ENCODE measurements at regions not wholly inside any gene's neighbourhood (a gene's known extent, or its start where the extent isn't known, plus 50 kb on each side); places are given as distances from the start of the nearest gene placed in this dataset.

DNA sequence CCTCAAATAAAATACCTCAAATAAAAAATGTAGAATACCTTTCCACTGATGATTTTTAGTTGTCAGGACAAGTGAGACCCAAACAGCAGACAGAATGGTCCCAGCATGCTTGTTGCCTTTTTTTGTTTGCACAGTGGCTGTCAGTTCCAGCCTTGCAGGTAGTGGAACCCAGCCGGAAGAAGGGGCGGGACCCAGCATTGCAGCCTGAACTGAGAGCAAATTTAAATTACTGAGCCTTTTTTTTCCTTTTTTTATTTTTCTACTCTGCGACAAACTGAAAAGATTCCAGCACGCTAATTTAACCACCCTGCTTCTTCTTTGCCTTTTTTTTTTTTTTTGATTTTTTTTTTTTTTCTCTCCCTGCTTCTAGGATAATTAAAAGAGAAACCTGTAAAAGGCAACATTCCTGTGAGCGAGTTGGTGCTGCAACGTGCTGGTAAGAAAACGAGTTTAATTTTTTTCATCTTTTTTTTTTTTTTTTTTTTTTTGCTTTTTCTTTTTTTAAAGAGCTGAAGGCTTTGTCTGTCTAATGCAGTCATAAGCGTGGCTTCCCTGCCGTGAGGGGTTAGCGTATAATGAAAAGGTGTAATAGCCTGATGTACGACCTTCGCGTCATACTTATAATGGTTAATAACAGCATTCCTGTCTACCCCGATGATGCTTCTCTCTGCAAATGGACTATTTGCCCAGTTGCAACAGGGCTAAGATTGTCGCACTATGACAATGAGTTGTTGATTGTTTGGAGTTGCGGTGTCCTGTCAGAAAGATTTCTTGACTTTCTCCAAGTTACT lies 555.3 kb upstream of the CELF2 start:
- DNase-seq (ENCODE audit: low read depth in 2 of 2, low spot score in 1 of 2), result no peak

DNA sequence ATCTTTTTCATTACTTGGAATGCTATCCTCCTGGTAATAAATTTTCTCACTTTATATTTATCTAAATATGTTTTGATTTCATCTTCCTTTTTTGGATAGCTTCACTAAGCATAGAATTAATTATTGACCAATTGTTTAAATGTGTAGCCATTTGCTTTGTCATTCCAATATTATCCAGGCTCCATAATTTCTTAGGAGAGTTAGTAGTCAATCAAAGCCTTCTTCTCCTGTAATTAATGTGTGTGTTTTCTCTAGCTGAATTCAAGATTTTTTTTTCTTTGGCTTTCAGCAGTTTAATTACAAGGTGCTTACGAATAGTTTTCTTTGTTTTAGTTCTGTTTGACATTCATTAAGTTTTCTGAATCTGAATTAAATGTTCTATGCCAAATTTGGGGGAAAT lies 545.9 kb upstream of the CELF2 start:
- no peak for DNase-seq (ENCODE audit: low read depth in 2 of 2, low spot score in 1 of 2)

DNA sequence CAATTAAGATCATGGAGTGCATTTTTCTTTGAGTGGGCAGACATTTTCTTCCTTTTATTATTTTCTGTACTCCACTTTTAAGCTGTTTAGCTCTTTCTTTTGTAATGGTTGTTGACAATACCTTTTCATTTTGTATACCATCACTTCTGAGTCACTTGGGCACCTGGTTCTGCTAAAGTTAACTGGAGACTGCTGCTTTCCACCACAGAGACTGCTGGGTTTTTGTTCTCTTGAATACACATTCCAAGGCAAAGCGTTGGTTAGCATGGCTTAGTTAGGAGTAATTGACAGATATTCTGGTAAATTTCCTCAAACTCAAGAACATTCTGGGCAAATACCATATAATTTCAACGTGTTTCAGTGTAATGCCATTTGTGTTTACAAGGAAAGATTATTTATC lies 541.9 kb upstream of the CELF2 start:
- DNase-seq (ENCODE audit: low read depth in 2 of 2, low spot score in 1 of 2), result no peak

DNA sequence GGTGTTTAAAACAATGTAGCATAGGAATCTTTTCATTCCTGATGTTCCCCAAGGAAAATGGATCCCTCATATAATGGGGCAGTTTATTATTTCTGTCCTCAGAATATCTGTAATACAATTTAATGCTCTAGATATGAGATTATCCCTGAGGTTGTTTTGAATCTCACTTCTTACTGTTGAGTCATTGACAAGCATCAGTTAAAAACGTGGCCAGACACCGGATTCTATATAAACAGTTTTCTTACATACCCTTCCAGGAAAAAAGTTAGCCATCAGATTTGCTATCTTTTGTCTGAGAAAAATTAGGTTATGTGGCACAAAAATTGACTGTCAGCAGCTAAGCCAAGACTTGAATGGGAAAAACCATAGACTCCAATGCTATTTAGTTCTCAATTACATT lies 539.8 kb upstream of the CELF2 start:
- DNase-seq (ENCODE audit: low read depth in 2 of 2, low spot score in 1 of 2), result no peak

DNA sequence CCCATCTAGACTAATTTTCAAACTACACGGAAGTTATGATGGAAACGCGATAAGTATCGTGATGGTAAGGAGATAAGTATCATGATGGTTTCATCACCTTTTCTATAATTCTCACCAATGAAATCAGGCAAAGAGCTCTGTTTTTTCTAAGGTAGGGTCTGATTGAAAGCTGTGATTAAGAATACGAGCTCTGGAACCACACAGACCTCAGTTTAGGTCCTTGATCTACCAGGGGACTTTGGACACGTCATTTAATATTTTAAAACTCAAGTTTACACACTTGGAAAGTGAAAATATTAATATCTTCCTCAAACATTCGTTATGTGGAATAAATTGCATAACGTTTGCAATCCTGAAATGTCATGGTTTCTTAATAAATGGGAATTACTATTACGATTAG lies 538.2 kb upstream of the CELF2 start:
- no peak for DNase-seq (ENCODE audit: low read depth in 2 of 2, low spot score in 1 of 2)

DNA sequence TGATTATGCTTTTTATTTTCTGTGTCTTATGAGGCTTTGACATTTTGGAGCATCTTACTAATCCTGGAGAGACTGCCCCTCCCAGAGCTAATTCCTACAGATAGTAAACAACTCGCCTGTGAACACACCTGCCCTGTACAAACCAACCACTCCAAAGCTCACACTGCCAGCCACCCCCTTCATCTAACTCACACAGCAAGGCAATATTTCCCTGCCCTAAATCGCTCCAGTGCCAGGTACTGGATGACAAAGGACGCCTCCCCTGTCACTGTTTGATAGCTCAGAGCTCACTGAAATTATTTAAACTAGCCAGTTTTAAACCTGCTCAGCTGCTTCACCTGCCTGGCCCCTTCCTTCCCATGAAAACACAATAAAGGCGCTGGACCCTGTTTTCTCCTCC lies 535.1 kb upstream of the CELF2 start:
- no peak for DNase-seq (ENCODE audit: low read depth in 2 of 2, low spot score in 1 of 2)

DNA sequence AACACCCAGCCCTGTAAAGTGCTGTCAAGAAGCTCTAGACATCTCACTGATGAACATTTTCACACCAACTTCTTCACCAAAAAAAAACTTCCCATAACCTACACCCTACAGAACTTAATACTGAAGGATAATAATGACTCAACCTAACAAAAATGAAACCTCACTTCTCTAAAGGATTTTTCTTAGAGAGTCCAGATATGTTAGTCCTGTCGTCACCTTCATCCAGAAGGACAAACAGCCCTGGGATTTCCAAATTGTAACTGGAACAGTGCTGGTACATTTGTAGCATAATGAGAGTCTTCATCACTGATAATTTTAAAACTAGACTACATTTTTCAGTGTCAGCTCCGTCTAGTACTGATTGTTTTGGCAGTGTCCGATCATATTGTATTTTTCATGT lies 528.6 kb upstream of the CELF2 start:
- DNase-seq (ENCODE audit: low read depth in 2 of 2, low spot score in 1 of 2), result no peak

DNA sequence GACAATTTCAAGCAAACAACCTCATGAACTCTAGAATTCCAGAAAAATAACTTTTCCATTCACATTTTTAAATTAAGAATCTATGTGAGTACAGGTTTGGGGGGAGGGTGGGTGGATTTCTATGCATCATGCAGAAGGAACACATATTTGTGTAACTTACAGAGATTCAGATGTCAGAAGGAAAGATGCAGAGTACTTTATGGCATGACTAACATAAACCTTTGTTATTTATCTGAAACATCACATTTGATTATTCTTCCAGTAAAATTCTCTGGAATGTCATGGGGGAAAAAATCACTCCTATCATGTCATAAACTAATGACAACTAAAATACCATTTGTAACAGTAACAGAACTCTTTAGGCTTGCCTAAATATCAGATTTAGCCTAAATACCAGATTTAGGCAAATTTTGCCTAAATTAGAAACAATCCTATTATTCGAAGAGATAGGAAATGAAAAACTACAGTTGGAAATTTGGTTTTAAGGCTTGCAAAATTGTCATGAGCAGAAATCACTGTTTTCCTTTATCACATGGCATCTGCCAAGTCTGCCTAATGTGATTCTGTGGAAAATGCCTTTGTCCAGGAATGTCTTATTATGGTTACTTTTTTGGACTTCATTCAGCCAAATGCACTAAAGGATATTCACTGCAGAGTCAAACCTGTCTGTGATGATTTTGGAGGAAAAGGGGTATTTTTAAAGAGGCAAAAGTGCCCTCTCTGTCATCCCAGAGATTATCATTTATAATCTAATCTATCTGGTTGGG lies 527.7 kb upstream of the CELF2 start:
- no peak for DNase-seq (ENCODE audit: low read depth in 2 of 2, low spot score in 1 of 2)

DNA sequence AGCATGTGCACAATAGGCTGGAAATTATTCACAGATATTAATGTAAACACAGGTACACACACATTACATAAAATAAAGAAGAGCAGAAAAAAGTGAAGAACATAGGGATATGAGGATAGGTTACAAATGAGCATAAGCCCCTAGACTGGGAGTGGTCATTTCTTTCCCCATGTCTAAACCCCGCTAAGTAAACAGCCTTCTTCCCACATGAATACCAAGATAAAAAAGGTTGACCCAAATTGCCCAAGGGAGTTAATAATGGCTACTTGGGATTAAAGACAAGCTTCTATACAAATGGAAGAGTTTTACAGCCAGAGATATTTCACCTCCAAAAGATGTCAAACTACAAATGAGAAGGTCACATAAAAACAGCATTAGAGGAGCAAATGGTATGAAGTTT lies 527.1 kb upstream of the CELF2 start:
- DNase-seq (ENCODE audit: low read depth in 2 of 2, low spot score in 1 of 2), result no peak

DNA sequence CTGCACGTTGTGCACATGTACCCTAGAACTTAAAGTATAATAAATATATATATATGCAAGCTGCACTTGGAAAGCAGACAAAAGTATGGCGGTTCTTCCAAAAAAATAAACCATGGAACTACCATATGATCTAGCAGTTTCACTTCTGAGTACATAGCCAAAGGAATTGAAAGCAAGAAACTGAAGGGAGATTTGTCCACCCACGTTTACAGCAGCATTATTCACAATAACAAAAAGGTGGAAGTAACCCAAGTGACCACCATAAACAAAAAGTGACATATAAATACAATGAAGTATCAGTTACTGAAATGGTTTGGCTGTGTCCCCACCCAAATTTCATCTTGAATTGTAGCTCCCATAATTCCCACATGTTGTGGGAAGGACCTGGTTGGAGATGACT lies 525.3 kb upstream of the CELF2 start:
- DNase-seq (ENCODE audit: low read depth in 2 of 2, low spot score in 1 of 2), result no peak

DNA sequence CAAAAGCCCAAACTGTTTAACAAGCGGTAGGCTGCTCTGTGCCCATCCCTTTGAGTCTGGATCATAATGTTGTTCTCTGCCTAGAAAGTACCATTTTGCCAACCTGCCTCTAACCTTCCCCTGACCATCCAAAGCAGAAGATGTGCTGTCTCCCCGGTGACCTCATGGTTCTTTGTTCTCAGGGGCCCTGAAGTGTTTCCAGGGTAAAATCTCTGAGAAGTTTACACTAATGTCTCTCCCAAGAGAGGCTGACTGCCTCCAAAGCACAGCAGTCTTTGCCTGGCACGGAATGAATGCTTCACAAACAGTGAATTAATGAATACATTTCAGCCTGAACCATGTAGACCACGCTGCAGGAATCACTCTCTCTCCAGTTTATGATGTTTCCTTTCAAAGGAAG lies 523.8 kb upstream of the CELF2 start:
- no peak for DNase-seq (ENCODE audit: low read depth in 2 of 2, low spot score in 1 of 2)

DNA sequence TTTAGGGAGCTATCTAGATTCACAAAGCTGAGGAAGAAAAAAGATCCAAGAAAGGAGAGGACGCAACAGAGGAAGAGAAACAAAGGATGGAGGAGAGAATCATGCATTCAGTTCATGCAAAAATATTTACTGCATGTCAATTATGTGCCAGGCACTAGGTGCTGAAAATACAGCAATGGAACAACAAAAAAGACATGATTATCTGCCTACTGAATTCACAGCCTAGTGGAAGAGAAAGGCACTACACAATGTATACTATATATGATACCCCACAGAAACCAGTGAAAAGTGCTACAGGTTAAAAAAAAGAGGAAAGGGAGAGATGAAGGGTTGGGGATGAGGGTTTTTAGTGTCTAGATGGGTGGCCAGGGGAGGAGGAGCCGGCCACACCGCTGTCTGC lies 520.4 kb upstream of the CELF2 start:
- DNase-seq (ENCODE audit: low read depth in 2 of 2, low spot score in 1 of 2), result no peak

DNA sequence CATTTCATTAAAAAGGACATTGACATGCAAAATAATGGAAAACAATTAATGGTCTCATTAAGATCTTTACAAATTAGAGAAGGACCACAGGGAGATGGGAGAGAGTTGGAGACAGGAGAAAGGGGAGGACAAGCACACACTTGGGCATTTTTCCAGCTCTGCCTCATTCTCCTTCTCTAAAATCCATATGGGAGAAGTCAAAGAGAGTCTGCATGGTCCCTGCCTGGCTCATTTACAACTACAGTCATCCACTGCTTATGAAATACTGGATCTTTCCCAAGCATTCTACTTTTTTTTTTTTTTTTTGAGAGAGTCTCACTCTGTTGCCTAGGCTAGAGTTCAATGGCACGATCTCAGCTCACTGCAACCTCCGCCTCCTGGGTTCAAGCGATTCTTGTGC lies 518.9 kb upstream of the CELF2 start:
- no peak for DNase-seq (ENCODE audit: low read depth in 2 of 2, low spot score in 1 of 2)

DNA sequence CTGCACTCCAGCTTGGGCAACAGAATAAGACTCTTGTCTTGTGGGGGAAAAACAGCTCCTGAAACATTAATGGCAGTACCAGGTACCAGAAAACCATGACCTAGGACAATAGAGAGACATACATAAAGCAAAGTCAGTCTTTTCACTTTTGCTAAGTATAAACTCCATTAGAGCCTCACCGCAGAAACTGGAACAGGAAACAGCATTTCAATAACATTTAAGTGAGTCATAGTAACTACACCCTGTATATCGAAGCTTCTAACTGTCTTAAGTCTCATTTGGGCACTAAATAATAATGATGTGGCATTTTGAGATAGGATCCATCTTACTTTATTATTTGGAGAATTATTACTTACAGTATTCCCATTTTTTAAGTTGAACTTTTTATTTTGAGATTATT lies 517.8 kb upstream of the CELF2 start:
- no peak for DNase-seq (ENCODE audit: low read depth in 2 of 2, low spot score in 1 of 2)

DNA sequence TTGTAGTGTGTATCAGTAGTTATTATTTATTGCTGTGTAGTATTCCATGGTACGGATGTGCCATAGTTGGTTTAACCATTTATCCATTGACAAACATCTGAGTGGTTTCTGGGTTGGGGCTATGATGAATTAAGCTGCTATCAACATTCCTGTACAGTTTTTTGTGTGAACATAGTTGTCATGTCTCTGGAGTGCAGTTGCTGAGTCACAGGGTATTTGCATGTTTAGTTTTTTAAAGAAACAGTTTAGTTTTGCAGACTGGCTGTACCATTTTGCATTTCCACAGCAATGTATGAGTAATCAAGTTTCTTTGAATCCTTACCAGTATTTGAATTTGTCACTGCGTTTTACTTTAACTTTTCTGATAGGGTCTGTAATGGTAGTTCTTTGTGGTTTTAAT lies 516.7 kb upstream of the CELF2 start:
- no peak for DNase-seq (ENCODE audit: low read depth in 2 of 2, low spot score in 1 of 2)

DNA sequence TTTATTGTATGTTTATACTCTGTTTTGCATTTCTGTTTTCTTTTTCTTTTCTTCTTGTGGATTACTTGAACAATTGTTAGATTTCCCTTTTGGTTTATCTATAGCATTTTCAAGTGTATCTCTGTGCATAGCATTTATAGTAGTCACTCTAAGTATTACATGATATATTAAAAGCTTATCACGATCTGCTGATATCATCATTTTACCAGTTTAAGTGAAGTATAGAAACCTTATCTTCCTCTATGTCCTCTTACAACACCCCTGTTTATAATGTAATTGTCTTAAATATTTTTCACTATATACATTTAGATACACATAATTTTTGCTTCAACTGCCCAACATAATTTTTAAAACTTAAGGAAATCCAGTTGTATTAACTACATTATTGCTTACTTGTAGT lies 513.9 kb upstream of the CELF2 start:
- no peak for DNase-seq (ENCODE audit: low read depth in 2 of 2, low spot score in 1 of 2)

DNA sequence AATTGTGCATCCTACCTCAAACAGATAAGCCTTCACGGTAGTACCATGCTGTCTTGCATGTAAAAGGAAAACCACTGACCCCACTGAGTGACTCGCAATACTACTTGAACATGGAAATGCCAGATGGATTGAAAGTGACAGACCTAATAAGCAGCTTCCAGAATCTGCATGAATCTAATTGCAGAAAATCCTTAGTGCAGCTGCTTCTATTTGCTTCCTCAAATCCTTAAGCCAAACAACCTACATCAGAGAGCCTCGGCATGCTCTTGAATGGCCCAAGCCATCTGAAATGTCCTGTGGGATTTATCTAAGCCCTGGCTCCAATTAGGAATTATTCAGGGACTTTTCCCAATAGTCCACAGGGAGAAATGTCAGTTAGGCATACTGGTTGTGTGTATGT lies 509.5 kb upstream of the CELF2 start:
- DNase-seq (ENCODE audit: low read depth in 2 of 2, low spot score in 1 of 2), result no peak

DNA sequence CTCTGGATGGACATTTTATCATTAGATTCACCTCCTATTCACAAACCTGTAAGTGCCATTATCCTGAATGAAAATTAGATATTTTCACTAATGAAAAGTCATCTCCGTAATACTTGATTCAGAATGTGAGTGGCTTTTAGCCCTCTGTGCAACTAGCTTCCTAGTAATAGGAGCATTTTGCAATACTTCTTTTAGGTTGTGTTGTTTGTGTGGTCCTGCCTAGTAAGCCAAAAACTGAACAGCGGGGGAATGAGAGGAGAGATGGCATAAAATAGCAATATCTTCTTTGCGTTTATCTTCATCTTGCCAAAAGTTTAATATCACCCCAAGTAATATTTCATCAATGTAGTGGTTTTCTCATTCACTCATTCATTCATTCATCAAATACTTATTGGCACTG lies 507.5 kb upstream of the CELF2 start:
- DNase-seq (ENCODE audit: low read depth in 2 of 2, low spot score in 1 of 2), result no peak

DNA sequence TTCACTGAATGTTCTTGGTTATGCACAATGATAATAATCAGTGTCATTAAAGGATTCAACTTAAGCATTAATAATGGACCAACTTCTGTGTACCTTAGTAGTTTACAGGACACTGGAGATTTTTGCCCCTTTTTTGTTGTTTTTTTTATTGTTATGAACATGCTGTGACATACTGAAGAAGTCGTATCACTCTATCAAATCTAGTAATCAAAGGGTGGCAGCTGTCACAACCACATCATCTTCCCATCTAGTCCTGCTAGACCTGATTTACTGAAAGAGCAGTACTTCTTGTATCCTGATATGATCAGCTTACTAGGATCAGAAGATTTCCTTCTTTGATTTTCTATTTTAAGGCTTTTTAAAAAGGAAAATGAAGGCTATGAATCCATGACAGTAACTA lies 504.6 kb upstream of the CELF2 start:
- no peak for DNase-seq (ENCODE audit: low read depth in 2 of 2, low spot score in 1 of 2)

DNA sequence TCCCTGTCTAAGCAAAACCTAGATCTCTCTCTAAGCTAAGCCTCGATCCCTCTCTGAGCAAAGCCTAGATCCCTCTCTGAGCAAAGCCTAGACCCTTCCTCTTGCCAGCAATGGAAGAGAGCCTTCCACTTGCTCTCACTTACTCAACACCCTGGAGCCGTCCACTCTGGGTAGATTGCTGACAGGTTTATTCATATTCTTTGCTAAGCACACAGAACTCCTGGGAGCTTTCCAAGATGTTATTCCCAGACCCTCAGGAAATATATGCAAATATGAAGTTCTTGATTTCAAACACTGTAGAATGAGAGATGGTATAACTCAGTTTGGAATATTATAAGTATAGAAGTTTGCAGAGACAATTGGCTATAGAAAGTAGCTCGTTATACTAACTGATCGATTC lies 503.8 kb upstream of the CELF2 start:
- DNase-seq (ENCODE audit: low read depth in 2 of 2, low spot score in 1 of 2), result no peak

DNA sequence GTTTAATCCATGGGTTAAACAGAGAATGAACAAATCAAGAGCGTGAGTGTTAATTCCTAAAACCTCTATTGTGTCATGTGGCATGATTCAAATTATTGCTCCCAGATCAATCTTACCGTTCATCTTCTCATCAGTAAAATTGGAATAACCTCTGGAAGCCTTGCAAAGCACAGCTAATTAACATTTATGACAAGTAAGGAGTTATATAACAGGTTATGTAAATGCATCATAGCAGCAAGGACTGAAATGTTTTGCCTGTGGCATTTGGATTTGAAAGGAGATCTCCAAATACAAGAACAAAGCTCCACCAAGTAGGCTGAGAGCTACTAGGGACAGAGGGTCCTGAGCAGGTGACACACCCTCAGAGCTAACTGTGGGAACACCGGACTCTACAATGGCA lies 502.9 kb upstream of the CELF2 start:
- no peak for DNase-seq (ENCODE audit: low read depth in 2 of 2, low spot score in 1 of 2)

DNA sequence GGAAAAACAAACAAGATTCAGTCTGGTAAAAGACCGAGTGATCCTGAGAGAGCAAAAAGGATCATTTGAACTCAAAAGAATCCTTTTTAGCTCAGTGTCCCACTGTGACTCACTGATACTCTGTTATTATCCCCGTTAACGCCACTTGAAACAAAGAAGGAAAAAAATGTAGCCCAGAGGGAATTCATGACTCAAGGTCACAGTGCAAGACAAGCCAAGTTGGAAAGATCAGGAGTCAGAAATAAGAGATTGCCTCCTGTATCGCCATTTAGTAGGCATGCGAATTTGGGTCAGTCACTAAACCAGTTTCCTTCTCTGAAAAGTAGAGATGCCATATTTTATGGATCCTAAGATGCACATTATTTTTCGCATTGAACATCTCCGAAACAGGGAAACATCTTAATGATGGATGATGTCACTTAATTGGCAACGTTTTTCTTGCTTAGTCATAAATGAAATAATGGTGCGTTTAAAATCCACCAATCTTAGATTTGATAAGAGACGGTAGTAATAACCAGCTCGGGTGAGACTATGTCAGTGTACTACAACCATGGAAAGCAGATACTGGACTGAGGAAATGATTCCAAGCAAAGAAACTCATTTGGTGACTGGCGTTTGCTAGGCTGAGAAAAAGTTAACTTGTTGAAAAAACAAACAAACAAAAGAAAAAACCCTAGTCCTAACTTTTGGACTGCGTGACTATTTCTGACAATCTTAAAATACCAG lies 502.0 kb upstream of the CELF2 start:
- DNase-seq (ENCODE audit: low read depth in 2 of 2, low spot score in 1 of 2), result no peak
